ENCODE measurements at regions not wholly inside any gene's neighbourhood (a gene's known extent, or its start where the extent isn't known, plus 50 kb on each side); places are given as distances from the start of the nearest gene placed in this dataset.

GRCh38 chr7:13007331-13007730, 319.9 kb downstream of the ARL4A start:
- Histone ChIP-seq H3K79me2 (ENCODE audit: insufficient read depth) (no peaks in the 10 kb centered on the region), H3F3A (ENCODE audit: insufficient read depth) (no peaks in the 10 kb centered on the region), H3K36me3 (ENCODE audit: low read depth) (no peaks in the 10 kb centered on the region), H3K27ac (no peak overlapping the region), H4K20me1 (ENCODE audit: insufficient read depth) (no peaks in the 10 kb centered on the region), H3K9ac (no peak overlapping the region), H3K4me2 (ENCODE audit: unreplicated experiment) (no peak overlapping the region), H3K9me3 (ENCODE audit: low read depth) (no peaks in the 10 kb centered on the region), H3K4me3 (no peak overlapping the region), H3K9me2 (ENCODE audit: insufficient read depth) (no peaks in the 10 kb centered on the region), H3K27me3 (replicated peaks; ENCODE audit: insufficient read depth) (no peaks in the 10 kb centered on the region), H2AFZ (no peak overlapping the region), H3K4me1 (ENCODE audit: insufficient read depth) (no peaks in the 10 kb centered on the region)
- WGBS, 2 experiments (ENCODE audit: low coverage in 1 of 2, low lambda C conversion rate in 2 of 2, missing lambda C conversion rate in 2 of 2): 54 to 62% methylated on average over 1 of the region's 1 CpG
- DNase-seq: no peak
- TF ChIP-seq EZH2 (IDR thresholded peaks at IDR 0.05; ENCODE audit: insufficient read depth, poor library complexity, severe bottlenecking) (no peak), EZH2phosphoT487 (IDR thresholded peaks at IDR 0.05; ENCODE audit: insufficient read depth, low read depth) (no peak)
- in situ Hi-C loops (cut with MboI): no loop called here

GRCh38 chr7:13009517-13009916, 322.1 kb downstream of the ARL4A start:
- Histone ChIP-seq H3K4me3 (no peak overlapping the region), H3K4me2 (ENCODE audit: unreplicated experiment) (no peak overlapping the region), H3K4me1 (ENCODE audit: insufficient read depth) (no peaks in the 10 kb centered on the region), H3K27me3 (replicated peaks; ENCODE audit: insufficient read depth) (no peaks in the 10 kb centered on the region), H3K27ac (no peak overlapping the region), H3K9ac (no peak overlapping the region), H4K20me1 (ENCODE audit: insufficient read depth) (no peaks in the 10 kb centered on the region), H3K79me2 (ENCODE audit: insufficient read depth) (no peaks in the 10 kb centered on the region), H3F3A (ENCODE audit: insufficient read depth) (no peaks in the 10 kb centered on the region), H3K9me3 (ENCODE audit: low read depth) (no peaks in the 10 kb centered on the region), H3K36me3 (ENCODE audit: low read depth) (no peaks in the 10 kb centered on the region), H3K9me2 (ENCODE audit: insufficient read depth) (no peaks in the 10 kb centered on the region), H2AFZ (no peak overlapping the region)
- no peak for DNase-seq
- in situ Hi-C loops (cut with MboI): no loop called here
- WGBS, 2 experiments (ENCODE audit: low coverage in 1 of 2, low lambda C conversion rate in 2 of 2, missing lambda C conversion rate in 2 of 2): 81 to 90% methylated on average over 3 of the region's 3 CpGs
- no peak for TF ChIP-seq EZH2phosphoT487 (IDR thresholded peaks at IDR 0.05; ENCODE audit: insufficient read depth, low read depth)
- TF ChIP-seq EZH2 (IDR thresholded peaks at IDR 0.05; ENCODE audit: insufficient read depth, poor library complexity, severe bottlenecking): no peak

GRCh38 chr7:13014011-13014410, 326.6 kb downstream of the ARL4A start:
- Histone ChIP-seq H3K27me3 (replicated peaks; ENCODE audit: insufficient read depth) (no peaks in the 10 kb centered on the region), H3K9me2 (ENCODE audit: insufficient read depth) (no peaks in the 10 kb centered on the region)
- in situ Hi-C loops (cut with MboI): loop anchor here (10.0 kb wide), 1 partner anchor 61 kb away; no protein-coding TSS in a partner anchor

GRCh38 chr7:13016036-13016581, 328.7 kb downstream of the ARL4A start:
- WGBS, 2 experiments (ENCODE audit: low coverage in 1 of 2, low lambda C conversion rate in 2 of 2, missing lambda C conversion rate in 2 of 2): 69 to 72% methylated on average over 10 to 11 of the region's 11 CpGs
- DNase-seq: no peak
- H3K9me3 ChIP-seq (ENCODE audit: low read depth): no peaks in the 10 kb centered on the region
- no peak overlapping the region for H3K9ac ChIP-seq
- H3K4me3 ChIP-seq: no peak overlapping the region
- H3K27me3 ChIP-seq (replicated peaks; ENCODE audit: insufficient read depth): no peaks in the 10 kb centered on the region
- H3K9me2 ChIP-seq (ENCODE audit: insufficient read depth): no peaks in the 10 kb centered on the region
- H2AFZ ChIP-seq: no peak overlapping the region
- H3K4me1 ChIP-seq (ENCODE audit: insufficient read depth): peaks cover 14% of the 10 kb centered on the region
- peaks cover 6% of the 10 kb centered on the region; the same call in 1 of the 2 replicates for H3F3A ChIP-seq (ENCODE audit: insufficient read depth)
- H4K20me1 ChIP-seq (ENCODE audit: insufficient read depth): no peaks in the 10 kb centered on the region
- H3K4me2 ChIP-seq (ENCODE audit: unreplicated experiment): no peak overlapping the region
- H3K36me3 ChIP-seq (ENCODE audit: low read depth): no peaks in the 10 kb centered on the region
- TF ChIP-seq EZH2phosphoT487 (IDR thresholded peaks at IDR 0.05; ENCODE audit: insufficient read depth, low read depth): no peak
- no peak for TF ChIP-seq EZH2 (IDR thresholded peaks at IDR 0.05; ENCODE audit: insufficient read depth, poor library complexity, severe bottlenecking)
- no peak overlapping the region for H3K27ac ChIP-seq
- in situ Hi-C loops (cut with MboI): loop anchor here (10.0 kb wide), 1 partner anchor 59 kb away; no protein-coding TSS in a partner anchor
- H3K79me2 ChIP-seq (ENCODE audit: insufficient read depth): no peaks in the 10 kb centered on the region

More at GRCh38 chr7:13014011-13014410, 326.6 kb downstream of the ARL4A start:
- TF ChIP-seq EZH2phosphoT487 (IDR thresholded peaks at IDR 0.05; ENCODE audit: insufficient read depth, low read depth): no peak
- no peak for TF ChIP-seq EZH2 (IDR thresholded peaks at IDR 0.05; ENCODE audit: insufficient read depth, poor library complexity, severe bottlenecking)
- Histone ChIP-seq H3K4me2 (ENCODE audit: unreplicated experiment) (no peak overlapping the region), H2AFZ (no peak overlapping the region), H4K20me1 (ENCODE audit: insufficient read depth) (no peaks in the 10 kb centered on the region), H3K27ac (no peak overlapping the region), H3K9me3 (ENCODE audit: low read depth) (no peaks in the 10 kb centered on the region), H3K4me3 (no peak overlapping the region), H3K4me1 (ENCODE audit: insufficient read depth) (peaks cover 14% of the 10 kb centered on the region), H3F3A (ENCODE audit: insufficient read depth) (peaks cover 6% of the 10 kb centered on the region; the same call in 1 of the 2 replicates), H3K79me2 (ENCODE audit: insufficient read depth) (no peaks in the 10 kb centered on the region), H3K9ac (no peak overlapping the region), H3K36me3 (ENCODE audit: low read depth) (no peaks in the 10 kb centered on the region)
- DNase-seq: no peak
- 36 to 46% methylated on average over 2 of the region's 2 CpGs for WGBS, 2 experiments (ENCODE audit: low coverage in 1 of 2, low lambda C conversion rate in 2 of 2, missing lambda C conversion rate in 2 of 2)

Data from GM23248 (cell line).